Right lobe of liver (tissue), 6 donors: ENCODE measurements at regions not wholly inside any gene's neighbourhood (a gene's known extent, or its start where the extent isn't known, plus 50 kb on each side); places are given as distances from the start of the nearest gene placed in this dataset.

Source experiments
- ATAC-seq, 4 donors: fragments of 200-7000 bp; cut with Tn5 transposase; one replicate each; pipeline ENCODE4 v1.9.1; 2020; ENCODE audit warnings: mild to moderate bottlenecking in 4 of 4, moderate library complexity in 4 of 4
- DNase-seq, 3 donors: peaks; one replicate each; pipeline ENCODE4 v3.0.0-alpha.2; 2020
- H3K27ac ChIP-seq, 3 donors: fragments of 200-600 bp; one replicate each; pipeline ENCODE4 v1.8.0; 2022
- H3K27me3 ChIP-seq, 2 donors: fragments of 200-600 bp; one replicate each; pipeline ENCODE4 v1.8.0; 2022
- H3K36me3 ChIP-seq, 4 donors: fragments of 200-600 bp; sonication (generic) in 1 of 4; one replicate each; pipeline versions ENCODE4 v1.5.1 to v1.8.0; 2017 to 2022; ENCODE audit warnings: control low read depth in 1 of 4
- H3K4me1 ChIP-seq, 4 donors: fragments of 200-600 bp; sonication (generic) in 1 of 4; one replicate each; pipeline versions ENCODE4 v1.5.1 to v1.8.0; 2017 to 2022; ENCODE audit warnings: control low read depth in 1 of 4
- H3K4me3 ChIP-seq, 3 donors: fragments of 200-600 bp; one replicate each; pipeline ENCODE4 v1.8.0; 2022
- H3K9me3 ChIP-seq, 4 donors: fragments of 200-600 bp; sonication (generic) in 1 of 4; one replicate each; pipeline versions ENCODE4 v1.5.1 to v1.8.0; 2017 to 2022; ENCODE audit warnings: control low read depth in 1 of 4
- CTCF ChIP-seq, 4 donors: fragments of 200-600 bp in 3 of 4; fragments of 450-650 bp in 1 of 4; IDR thresholded peaks; one replicate each; pipeline versions ENCODE4 v1.5.1 to v1.8.0; 2016 to 2022; ENCODE audit warnings: antibody characterized with exemption in 4 of 4, mild to moderate bottlenecking in 2 of 4
- POLR2A ChIP-seq: fragments of 450-650 bp; IDR thresholded peaks from one replicate; pipeline ENCODE4 v1.6.1; 2017; ENCODE audit warnings: antibody characterized with exemption, mild to moderate bottlenecking
- WGBS: methylation state at CpG from one replicate; pipeline ENCODE4 v1.1.6; 2018; ENCODE audit warnings: low coverage, low lambda C conversion rate; ENCODE audit not compliant: insufficient coverage; ENCODE audit errors: missing lambda C conversion rate; 5-methylcytosine and 5-hydroxymethylcytosine counted together
- intact Hi-C, 2 donors: fragments of 100-400 bp; cut with DNase I; formaldehyde crosslinking; loops; one replicate each; pipeline versions ENCODE4 v1.11.2 to v1.14.1; 2022
- donor health status: DM: no; HTN: yes; CAD: no.
- donor health status: DM: no; HTN: no; CAD: no.
- donor health status: DM: no; HTN: no; CAD: no.
- donor health status: DM: no; HTN: yes; CAD: no.
- donor health status: DM: no; HTN: yes; CAD: no.

- intact Hi-C loops = no loop called here
- DNase-seq (no peak), ATAC-seq (no peak)
- WGBS = 55% methylated on average over 2 of the region's 2 CpGs
- H3K4me1 ChIP-seq = no peaks in the 10 kb centered on the region
- H3K27ac ChIP-seq = no peak overlapping the region
- H3K36me3 ChIP-seq = no peaks in the 10 kb centered on the region
- H3K27me3 ChIP-seq = no peaks in the 10 kb centered on the region
- H3K4me3 ChIP-seq = no peak overlapping the region
- H3K9me3 ChIP-seq = no peaks in the 10 kb centered on the region
- TF ChIP-seq POLR2A (no peak), CTCF (IDR thresholded peaks at IDR 0.05) (no peak)
Observed at GRCh38 chr1:90187323-90187585, 192.3 kb downstream of the ZNF326 start.

DNA sequence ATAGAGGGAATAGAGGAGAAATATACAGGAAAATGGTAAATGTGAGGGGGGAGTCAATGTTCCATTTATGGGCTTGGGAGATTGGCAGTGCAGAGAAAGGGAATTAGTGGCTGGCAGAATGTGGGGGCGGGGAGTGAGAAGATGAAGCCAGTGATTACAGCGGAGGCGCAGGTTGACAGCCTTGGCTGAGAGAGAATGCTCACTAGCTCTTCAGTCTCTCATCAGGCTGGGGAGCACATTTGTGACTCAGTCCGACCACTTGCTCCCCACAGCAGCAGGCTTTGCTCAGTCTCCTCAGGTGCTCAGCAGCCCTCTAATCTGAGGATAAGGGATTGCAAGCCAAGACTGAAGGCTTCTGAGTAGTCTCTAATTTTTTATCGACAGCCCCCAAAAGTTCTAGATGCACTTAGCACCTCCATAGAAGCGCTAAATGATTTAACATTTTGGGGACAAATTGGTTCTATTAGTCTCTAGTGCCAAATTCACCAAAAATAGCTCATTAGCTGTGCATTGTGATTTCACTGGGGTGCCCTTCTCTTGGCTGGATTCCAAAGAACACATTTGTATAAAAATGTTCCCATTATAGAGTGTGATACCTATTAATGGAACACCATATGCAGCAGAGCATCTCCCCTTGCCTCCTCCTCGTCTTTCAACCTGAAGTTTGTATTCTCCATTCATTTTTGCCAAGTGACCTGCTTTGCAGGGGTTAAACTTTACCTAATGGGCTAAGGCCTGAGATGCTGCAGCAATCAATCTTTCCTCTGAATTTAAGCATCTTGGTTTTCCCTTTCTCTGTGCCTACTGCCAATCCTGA, 191.8 kb downstream of the ZNF326 start:
- ATAC-seq (no peak), DNase-seq (no peak)
- Histone ChIP-seq H3K4me3 (no peak overlapping the region), H3K4me1 (no peaks in the 10 kb centered on the region), H3K27me3 (no peaks in the 10 kb centered on the region), H3K27ac (no peak overlapping the region), H3K36me3 (no peaks in the 10 kb centered on the region), H3K9me3 (no peaks in the 10 kb centered on the region)
- 59% methylated on average over 5 of the region's 7 CpGs for WGBS
- TF ChIP-seq CTCF (IDR thresholded peaks at IDR 0.05) (no peak), POLR2A (no peak)
- intact Hi-C loops = no loop called here

DNA sequence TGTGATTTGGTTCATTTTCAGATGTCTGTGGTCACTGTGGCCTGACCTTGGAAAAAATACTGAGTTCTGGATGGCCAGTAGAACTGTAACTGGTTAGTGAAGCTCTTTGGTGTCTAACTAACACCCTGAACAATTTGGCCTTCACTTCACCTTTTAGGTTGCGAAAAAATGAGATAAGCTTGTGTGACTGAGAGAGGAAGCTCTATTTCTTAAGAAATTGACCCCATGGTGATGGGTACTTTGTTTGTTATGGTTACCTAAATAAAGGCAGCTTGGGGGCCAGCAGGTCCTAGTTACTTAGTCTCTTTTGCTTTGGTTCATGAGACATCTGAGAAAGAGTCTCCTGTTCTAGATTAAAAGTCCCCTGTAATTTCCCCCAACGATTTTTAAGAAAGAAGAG, 181.6 kb downstream of the ZNF326 start:
- ATAC-seq = no peak

GRCh38 chr1:90175490-90176167, 180.7 kb downstream of the ZNF326 start:
- H3K9me3 ChIP-seq = no peaks in the 10 kb centered on the region
- H3K4me3 ChIP-seq = no peak overlapping the region
- H3K27me3 ChIP-seq = no peaks in the 10 kb centered on the region
- ATAC-seq (peak; percentile 35 to 84 (median 65)), DNase-seq (no peak)
- TF ChIP-seq CTCF (IDR thresholded peaks at IDR 0.05) = no peak
- no peak for TF ChIP-seq POLR2A
- intact Hi-C loops = no loop called here
- no peaks in the 10 kb centered on the region for H3K4me1 ChIP-seq
- no peaks in the 10 kb centered on the region for H3K36me3 ChIP-seq
- WGBS = 34% methylated on average over 3 of the region's 3 CpGs
- no peak overlapping the region for H3K27ac ChIP-seq

More for the DNA sequence above, 181.6 kb downstream of the ZNF326 start:
- Histone ChIP-seq H3K4me1 (no peaks in the 10 kb centered on the region), H3K27ac (no peak overlapping the region), H3K9me3 (no peaks in the 10 kb centered on the region), H3K4me3 (no peak overlapping the region), H3K36me3 (no peaks in the 10 kb centered on the region), H3K27me3 (no peaks in the 10 kb centered on the region)
- intact Hi-C loops = no loop called here
- no peak for TF ChIP-seq CTCF (IDR thresholded peaks at IDR 0.05)
- TF ChIP-seq POLR2A = no peak
- 66% methylated on average over 2 of the region's 2 CpGs for WGBS
- DNase-seq = no peak
